Panc1 (cell line): ENCODE measurements at regions not wholly inside any gene's neighbourhood (a gene's known extent, or its start where the extent isn't known, plus 50 kb on each side); places are given as distances from the start of the nearest gene placed in this dataset.

Experiments
- CTCF ChIP-seq: fragments of 450-650 bp; IDR thresholded peaks from 2 replicates; pipeline ENCODE4 v1.5.1; 2017; ENCODE audit warnings: mild to moderate bottlenecking
- POLR2AphosphoS5 ChIP-seq: IDR thresholded peaks from 2 replicates; pipeline ENCODE4 v1.6.1; 2012; ENCODE audit warnings: mild to moderate bottlenecking, low read depth, low read length, moderate library complexity
- REST ChIP-seq, 2 experiments: IDR thresholded peaks; 2 replicates each; pipeline ENCODE4 v1.6.1; 2011 to 2012; ENCODE audit warnings: low read depth in 2 of 2, control low read depth in 1 of 2, low read length in 1 of 2, mild to moderate bottlenecking in 1 of 2, moderate library complexity in 1 of 2; ENCODE audit not compliant: insufficient read depth in 1 of 2
- SIN3A ChIP-seq: IDR thresholded peaks from 2 replicates; pipeline ENCODE4 v1.6.1; 2012; ENCODE audit warnings: low read depth, mild to moderate bottlenecking, low read length, moderate library complexity, borderline replicate concordance; ENCODE audit not compliant: insufficient read depth

DNA sequence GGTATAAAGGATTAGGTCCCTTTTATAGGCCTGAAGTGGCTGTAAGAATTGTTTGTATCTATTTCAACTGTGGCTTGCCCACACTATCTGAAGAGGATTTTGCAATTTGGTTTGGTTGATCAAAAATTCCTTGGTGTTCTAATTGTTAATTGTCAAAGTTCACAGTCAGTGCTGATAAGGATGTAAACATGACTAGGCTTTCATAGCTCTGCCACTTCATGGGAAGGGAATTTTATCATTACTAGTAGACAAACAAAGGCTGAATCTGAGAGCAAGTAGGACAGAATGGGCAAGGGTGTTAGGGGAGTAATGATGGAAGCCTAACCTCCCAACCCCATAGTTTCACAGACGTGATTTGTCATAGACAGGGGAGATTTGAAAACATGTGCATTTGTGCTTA lies 1131.7 kb downstream of the SH3BGRL start:
- TF ChIP-seq CTCF: no peak
- no peak for TF ChIP-seq REST (IDR thresholded peaks at IDR 0.05; ENCODE audit: insufficient read depth in 1 of 2, low read depth in 2 of 2, low read length in 1 of 2)
- no peak for TF ChIP-seq POLR2AphosphoS5
- no peak for TF ChIP-seq SIN3A
